ENCODE measurements at regions not wholly inside any gene's neighbourhood (a gene's known extent, or its start where the extent isn't known, plus 50 kb on each side); places are given as distances from the start of the nearest gene placed in this dataset.

- no peak for TF ChIP-seq CTCF (IDR thresholded peaks at IDR 0.05)
- no peak for TF ChIP-seq POLR2AphosphoS5 (IDR thresholded peaks at IDR 0.05)
- no peak for TF ChIP-seq POLR2A (IDR thresholded peaks at IDR 0.05; ENCODE audit: low read depth)
Observed at GRCh38 chr7:116334555-116334954, 124.2 kb downstream of the TES start.

Data from esophagus muscularis mucosa (tissue), 3 donors.